ENCODE measurements at regions not wholly inside any gene's neighbourhood (a gene's known extent, or its start where the extent isn't known, plus 50 kb on each side); places are given as distances from the start of the nearest gene placed in this dataset.

DNA sequence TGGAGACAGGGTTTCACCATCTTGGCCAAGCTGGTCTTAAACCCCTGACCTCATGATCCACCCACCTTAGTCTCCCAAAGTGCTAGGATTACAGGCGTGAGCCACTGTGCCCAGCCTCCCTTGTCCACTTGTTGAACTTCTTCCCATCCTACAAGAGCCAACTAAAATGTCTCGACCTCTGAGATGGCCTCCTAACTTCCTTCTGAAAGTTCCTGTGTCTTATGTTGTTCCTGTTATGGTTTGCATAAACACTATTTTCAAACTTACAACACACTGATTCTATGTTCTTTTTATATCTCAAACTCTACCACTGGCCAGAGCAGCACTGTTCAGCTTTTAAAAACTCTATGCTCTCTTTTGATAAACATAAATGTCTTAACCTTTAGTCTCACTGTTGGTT is 63.3 kb upstream of the UGP2 start:
- ChIA-PET CTCF (no interaction called here), POLR2A (no interaction called here)
- no peaks in the 10 kb centered on the region for H3K36me3 ChIP-seq (ENCODE audit: control insufficient read depth, insufficient read depth, low read length)
- no peaks in the 10 kb centered on the region for H3K27me3 ChIP-seq (ENCODE audit: control insufficient read depth, insufficient read depth, low read length)
- H3K4me3 ChIP-seq (ENCODE audit: low read depth, low read length), result no peak overlapping the region
- TF ChIP-seq, protein P1, sequence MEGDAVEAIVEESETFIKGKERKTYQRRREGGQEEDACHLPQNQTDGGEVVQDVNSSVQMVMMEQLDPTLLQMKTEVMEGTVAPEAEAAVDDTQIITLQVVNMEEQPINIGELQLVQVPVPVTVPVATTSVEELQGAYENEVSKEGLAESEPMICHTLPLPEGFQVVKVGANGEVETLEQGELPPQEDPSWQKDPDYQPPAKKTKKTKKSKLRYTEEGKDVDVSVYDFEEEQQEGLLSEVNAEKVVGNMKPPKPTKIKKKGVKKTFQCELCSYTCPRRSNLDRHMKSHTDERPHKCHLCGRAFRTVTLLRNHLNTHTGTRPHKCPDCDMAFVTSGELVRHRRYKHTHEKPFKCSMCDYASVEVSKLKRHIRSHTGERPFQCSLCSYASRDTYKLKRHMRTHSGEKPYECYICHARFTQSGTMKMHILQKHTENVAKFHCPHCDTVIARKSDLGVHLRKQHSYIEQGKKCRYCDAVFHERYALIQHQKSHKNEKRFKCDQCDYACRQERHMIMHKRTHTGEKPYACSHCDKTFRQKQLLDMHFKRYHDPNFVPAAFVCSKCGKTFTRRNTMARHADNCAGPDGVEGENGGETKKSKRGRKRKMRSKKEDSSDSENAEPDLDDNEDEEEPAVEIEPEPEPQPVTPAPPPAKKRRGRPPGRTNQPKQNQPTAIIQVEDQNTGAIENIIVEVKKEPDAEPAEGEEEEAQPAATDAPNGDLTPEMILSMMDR (IDR thresholded peaks at IDR 0.05; ENCODE audit: insufficient read depth, low read depth, low read length), result no peak
- no peak for DNase-seq (ENCODE audit: low read depth)

DNA sequence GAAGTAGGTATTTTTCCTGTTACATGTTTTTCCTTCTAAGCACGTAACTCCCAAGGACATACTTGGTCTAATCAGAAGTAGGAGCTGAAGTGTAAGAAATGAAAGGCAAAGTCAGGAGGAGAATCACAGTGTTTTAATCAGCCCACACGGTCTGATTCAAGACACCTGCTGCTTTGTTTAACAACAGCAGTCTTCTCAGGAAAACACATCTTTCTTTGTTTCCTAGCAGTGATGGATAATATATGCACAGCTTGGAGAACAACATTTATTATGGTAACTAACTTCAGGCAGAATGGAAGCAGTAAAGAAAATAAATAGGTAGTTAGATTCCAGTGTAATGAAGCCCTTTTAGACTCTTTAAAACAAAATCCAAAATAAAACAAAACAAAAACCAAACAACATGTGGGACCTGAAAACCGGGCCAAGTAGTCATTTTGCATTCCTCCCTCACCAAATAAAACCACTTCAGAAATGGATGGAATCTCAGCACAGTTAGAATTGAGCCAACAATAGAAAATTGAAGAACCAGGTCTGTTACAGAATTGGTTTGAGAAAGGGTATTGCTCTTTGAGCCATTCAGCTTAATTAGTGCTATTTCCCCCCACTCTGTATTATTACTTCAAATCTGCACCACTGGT is 61.1 kb upstream of the UGP2 start:
- no peak for DNase-seq (ENCODE audit: low read depth)
- TF ChIP-seq, protein P1 (IDR thresholded peaks at IDR 0.05; ENCODE audit: insufficient read depth, low read depth, low read length), result no peak
- Histone ChIP-seq H3K4me3 (ENCODE audit: low read depth, low read length) (no peak overlapping the region), H3K27me3 (ENCODE audit: control insufficient read depth, insufficient read depth, low read length) (no peaks in the 10 kb centered on the region), H3K36me3 (ENCODE audit: control insufficient read depth, insufficient read depth, low read length) (no peaks in the 10 kb centered on the region)
- CTCF ChIA-PET, result interaction anchor here (1.3 kb wide), 2 partner anchors 12 to 15 kb away, joined by 3 read pairs; no protein-coding TSS in a partner anchor
- POLR2A ChIA-PET, result no interaction called here

DNA sequence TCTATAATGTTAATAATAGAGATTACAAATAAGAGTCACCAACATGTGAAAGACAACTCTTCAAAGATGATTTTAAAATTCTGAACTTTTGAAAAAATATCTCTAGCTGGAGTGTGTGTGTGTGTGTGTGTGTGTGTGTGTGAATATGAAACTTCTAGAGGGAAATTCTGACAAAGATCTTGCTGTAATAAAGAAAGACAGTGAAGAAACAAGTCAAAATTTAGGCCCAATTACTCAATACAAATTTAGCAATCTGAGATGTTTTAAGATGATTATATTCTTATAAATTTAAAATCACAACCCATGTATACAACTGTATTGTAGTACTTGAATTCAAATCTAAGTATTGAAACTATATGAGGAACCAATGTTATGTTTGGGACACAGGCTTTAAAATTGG is 57.2 kb upstream of the UGP2 start:
- DNase-seq (ENCODE audit: low read depth), result no peak
- H3K36me3 ChIP-seq (ENCODE audit: control insufficient read depth, insufficient read depth, low read length), result no peaks in the 10 kb centered on the region
- CTCF ChIA-PET, result interaction anchor here (1.4 kb wide), 1 partner anchor 11 kb away, joined by 3 read pairs; no protein-coding TSS in a partner anchor
- POLR2A ChIA-PET, result no interaction called here
- no peak overlapping the region for H3K4me3 ChIP-seq (ENCODE audit: low read depth, low read length)
- TF ChIP-seq, protein P1 (IDR thresholded peaks at IDR 0.05; ENCODE audit: insufficient read depth, low read depth, low read length), result no peak
- H3K27me3 ChIP-seq (ENCODE audit: control insufficient read depth, insufficient read depth, low read length), result no peaks in the 10 kb centered on the region

DNA sequence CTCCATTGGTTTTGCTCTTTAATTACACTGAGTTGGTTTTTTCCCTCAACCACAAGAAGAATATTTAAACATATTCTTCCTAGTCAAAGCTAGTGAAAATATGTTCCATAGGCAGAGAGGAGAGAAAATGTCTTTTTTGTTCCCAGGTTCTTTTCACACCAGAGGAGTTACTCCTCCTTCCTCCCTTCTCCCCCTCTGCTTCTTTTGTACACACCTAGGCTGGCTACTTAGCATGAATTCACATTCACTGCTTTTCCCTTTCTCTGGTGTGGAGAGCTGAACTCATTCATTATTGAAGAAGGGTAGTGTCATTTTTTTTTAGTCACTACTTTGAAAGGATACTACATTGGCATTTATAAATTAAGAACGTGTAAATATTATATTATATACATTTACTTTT is 56.6 kb upstream of the UGP2 start:
- CTCF ChIA-PET, result interaction anchor here (0.8 to 1.4 kb wide), 2 partner anchors 12 to 59 kb away, joined by 3 read pairs; no protein-coding TSS in a partner anchor
- Histone ChIP-seq H3K36me3 (ENCODE audit: control insufficient read depth, insufficient read depth, low read length) (no peaks in the 10 kb centered on the region), H3K27me3 (ENCODE audit: control insufficient read depth, insufficient read depth, low read length) (no peaks in the 10 kb centered on the region), H3K4me3 (ENCODE audit: low read depth, low read length) (no peak overlapping the region)
- DNase-seq (ENCODE audit: low read depth), result no peak
- POLR2A ChIA-PET, result no interaction called here
- TF ChIP-seq, protein P1 (IDR thresholded peaks at IDR 0.05; ENCODE audit: insufficient read depth, low read depth, low read length), result no peak

DNA sequence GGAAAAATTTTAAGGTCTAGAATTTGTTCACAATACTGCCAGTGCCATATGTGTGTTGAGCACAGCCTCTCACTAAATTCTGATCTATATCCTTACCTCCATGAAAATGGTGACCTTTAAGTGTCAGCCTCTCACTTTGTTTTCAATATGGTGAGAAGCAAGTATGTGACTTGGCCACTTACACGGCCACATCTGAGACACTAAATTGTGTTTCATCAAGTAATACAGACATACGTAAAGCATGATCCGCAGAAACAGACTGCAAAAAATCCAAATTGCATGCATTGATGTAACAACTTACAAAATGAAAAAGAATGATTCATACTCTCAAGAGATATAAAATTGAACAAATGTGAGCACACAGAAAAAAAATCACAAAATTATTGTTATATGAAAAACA is 55.2 kb upstream of the UGP2 start:
- CTCF ChIA-PET, result interaction anchor here (1.1 kb wide), 1 partner anchor 10 kb away, joined by 3 read pairs; no protein-coding TSS in a partner anchor
- no peaks in the 10 kb centered on the region for H3K27me3 ChIP-seq (ENCODE audit: control insufficient read depth, insufficient read depth, low read length)
- POLR2A ChIA-PET, result no interaction called here
- TF ChIP-seq, protein P1 (IDR thresholded peaks at IDR 0.05; ENCODE audit: insufficient read depth, low read depth, low read length), result no peak
- H3K4me3 ChIP-seq (ENCODE audit: low read depth, low read length), result no peak overlapping the region
- H3K36me3 ChIP-seq (ENCODE audit: control insufficient read depth, insufficient read depth, low read length), result no peaks in the 10 kb centered on the region
- DNase-seq (ENCODE audit: low read depth), result no peak
